Gastrocnemius medialis (tissue), 4 donors: ENCODE measurements at regions not wholly inside any gene's neighbourhood (a gene's known extent, or its start where the extent isn't known, plus 50 kb on each side); places are given as distances from the start of the nearest gene placed in this dataset.

Experiments
- CTCF ChIP-seq, 5 experiments: fragments of 450-650 bp in 3 of 5; fragments of 200-600 bp in 2 of 5; sonication (generic) in 2 of 5; IDR thresholded peaks in 4 of 5; conservative IDR thresholded peaks in 1 of 5; 1 replicate in 4 of 5; 2 replicates in 1 of 5; pipeline ENCODE4 v1.5.1; 2016 to 2019; ENCODE audit warnings: antibody characterized with exemption in 5 of 5, mild to moderate bottlenecking in 3 of 5, moderate library complexity in 3 of 5
- POLR2A ChIP-seq, 2 donors: fragments of 450-650 bp; IDR thresholded peaks; one replicate each; pipeline ENCODE4 v1.6.1; 2017; ENCODE audit warnings: antibody characterized with exemption in 2 of 2, mild to moderate bottlenecking in 2 of 2, moderate library complexity in 2 of 2

DNA sequence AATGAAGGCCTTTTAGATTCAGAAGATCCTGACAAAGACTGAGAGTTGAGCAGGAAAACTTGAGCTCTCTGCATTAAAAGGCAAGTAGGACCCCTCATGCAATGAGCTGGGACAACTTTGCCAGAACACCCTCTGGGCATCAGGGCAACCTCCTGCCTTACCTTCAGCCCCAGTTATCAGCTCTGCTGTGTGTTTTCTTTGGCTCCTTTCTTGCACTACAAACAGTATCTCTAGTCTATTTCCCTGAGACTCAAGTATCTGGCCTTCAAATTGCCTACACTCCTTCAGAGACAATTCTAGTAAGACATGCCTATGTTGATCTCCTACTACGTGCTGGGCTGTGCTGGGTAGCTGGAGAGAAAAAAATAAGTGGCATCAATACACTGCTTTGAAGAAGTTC, 192.2 kb downstream of the MID1IP1 start:
- TF ChIP-seq CTCF (IDR thresholded peaks at IDR 0.05 in 4 of 5, conservative IDR thresholded peaks at IDR 0.05 in 1 of 5): no peak
- TF ChIP-seq POLR2A (IDR thresholded peaks at IDR 0.05): no peak
